ENCODE measurements at regions not wholly inside any gene's neighbourhood (a gene's known extent, or its start where the extent isn't known, plus 50 kb on each side); places are given as distances from the start of the nearest gene placed in this dataset.

GRCh38 chr2:134173338-134174016, 80.4 kb upstream of the MGAT5 start:
- no peaks in the 10 kb centered on the region for H3K9me3 Mint-ChIP-seq
- CTCF ChIA-PET: interaction anchor here (0.6 to 1.4 kb wide), 2 partner anchors 34 to 804 kb away, joined by 4 read pairs; no protein-coding TSS in a partner anchor
- no peak for DNase-seq
- H3K27ac Mint-ChIP-seq: no peak overlapping the region
- no peaks in the 10 kb centered on the region for H3K27me3 Mint-ChIP-seq (ENCODE audit: low read depth)
- H3K4me1 Mint-ChIP-seq (ENCODE audit: low read depth): peaks cover 55% of the 10 kb centered on the region
- peaks cover 4% of the 10 kb centered on the region for H3K36me3 Mint-ChIP-seq (ENCODE audit: low read depth)
- intact Hi-C loops (cut with micrococcal nuclease): loop anchor here (5.0 kb wide), 2 partner anchors 744 to 879 kb away; partner anchors contain the start of genes CCNT2 and RAB3GAP1
- H3K4me3 Mint-ChIP-seq: no peak overlapping the region

- intact Hi-C loops (cut with micrococcal nuclease): loop anchor here (5.0 kb wide), 2 partner anchors 743 to 878 kb away; partner anchors contain the start of genes CCNT2 and RAB3GAP1
- no peaks in the 10 kb centered on the region for H3K27me3 Mint-ChIP-seq (ENCODE audit: low read depth)
- CTCF ChIA-PET: interaction anchor here (1.4 kb wide), 1 partner anchor 33 kb away, joined by 4 read pairs; no protein-coding TSS in a partner anchor
- no peak overlapping the region for H3K27ac Mint-ChIP-seq
- H3K4me3 Mint-ChIP-seq: no peak overlapping the region
- no peak for DNase-seq
- peaks cover 4% of the 10 kb centered on the region for H3K36me3 Mint-ChIP-seq (ENCODE audit: low read depth)
- H3K9me3 Mint-ChIP-seq: no peaks in the 10 kb centered on the region
- H3K4me1 Mint-ChIP-seq (ENCODE audit: low read depth): peaks cover 53% of the 10 kb centered on the region
These were observed 79.2 kb upstream of the MGAT5 start for GRCh38 chr2:134174711-134175110.

GRCh38 chr2:134175834-134176233, 78.0 kb upstream of the MGAT5 start:
- no peak for DNase-seq
- Mint-ChIP-seq H3K27ac (no peak overlapping the region), H3K4me1 (ENCODE audit: low read depth) (peaks cover 52% of the 10 kb centered on the region), H3K36me3 (ENCODE audit: low read depth) (peaks cover 4% of the 10 kb centered on the region), H3K4me3 (no peak overlapping the region), H3K27me3 (ENCODE audit: low read depth) (no peaks in the 10 kb centered on the region), H3K9me3 (no peaks in the 10 kb centered on the region)
- intact Hi-C loops (cut with micrococcal nuclease): no loop called here
- CTCF ChIA-PET: no interaction called here

GRCh38 chr2:134177351-134177931, 76.4 kb upstream of the MGAT5 start:
- H3K27ac Mint-ChIP-seq: no peak overlapping the region

GRCh38 chr2:134178138-134178877, 75.6 kb upstream of the MGAT5 start:
- Mint-ChIP-seq H3K27ac (no peak overlapping the region), H3K27me3 (ENCODE audit: low read depth) (no peaks in the 10 kb centered on the region), H3K36me3 (ENCODE audit: low read depth) (no peaks in the 10 kb centered on the region), H3K4me3 (no peak overlapping the region), H3K4me1 (ENCODE audit: low read depth) (peaks cover 65% of the 10 kb centered on the region), H3K9me3 (no peaks in the 10 kb centered on the region)
- no peak for DNase-seq
- intact Hi-C loops (cut with micrococcal nuclease): loop anchor here (2.0 kb wide), 1 partner anchor 16 kb away; no protein-coding TSS in a partner anchor
- CTCF ChIA-PET: interaction anchor here (0.6 to 1.4 kb wide), 3 partner anchors 9 to 233 kb away, joined by 3 read pairs; no protein-coding TSS in a partner anchor

More at GRCh38 chr2:134177351-134177931, 76.4 kb upstream of the MGAT5 start:
- CTCF ChIA-PET: no interaction called here
- peaks cover 64% of the 10 kb centered on the region for H3K4me1 Mint-ChIP-seq (ENCODE audit: low read depth)
- intact Hi-C loops (cut with micrococcal nuclease): no loop called here
- H3K9me3 Mint-ChIP-seq: no peaks in the 10 kb centered on the region
- H3K27me3 Mint-ChIP-seq (ENCODE audit: low read depth): no peaks in the 10 kb centered on the region
- H3K4me3 Mint-ChIP-seq: no peak overlapping the region
- no peaks in the 10 kb centered on the region for H3K36me3 Mint-ChIP-seq (ENCODE audit: low read depth)
- DNase-seq: no peak

GRCh38 chr2:134181219-134181618, 72.7 kb upstream of the MGAT5 start:
- CTCF ChIA-PET: interaction anchor here (0.7 to 1.4 kb wide), 4 partner anchors 26 to 270 kb away, joined by 3 to 5 read pairs (median 4); no protein-coding TSS in a partner anchor
- intact Hi-C loops (cut with micrococcal nuclease): no loop called here
- Mint-ChIP-seq H3K27me3 (ENCODE audit: low read depth) (no peaks in the 10 kb centered on the region), H3K36me3 (ENCODE audit: low read depth) (peaks cover 6% of the 10 kb centered on the region), H3K4me3 (no peak overlapping the region), H3K4me1 (ENCODE audit: low read depth) (peaks cover 58% of the 10 kb centered on the region), H3K9me3 (no peaks in the 10 kb centered on the region), H3K27ac (no peak overlapping the region)
- DNase-seq: peak; percentile 35

- H3K27ac Mint-ChIP-seq: no peak overlapping the region
- peaks cover 6% of the 10 kb centered on the region for H3K36me3 Mint-ChIP-seq (ENCODE audit: low read depth)
- H3K4me3 Mint-ChIP-seq: no peak overlapping the region
- DNase-seq: no peak
- H3K4me1 Mint-ChIP-seq (ENCODE audit: low read depth): peaks cover 51% of the 10 kb centered on the region
- H3K27me3 Mint-ChIP-seq (ENCODE audit: low read depth): no peaks in the 10 kb centered on the region
- CTCF ChIA-PET: interaction anchor here (0.6 kb wide), 3 partner anchors 32 to 76 kb away, joined by 3 to 4 read pairs (median 3); no protein-coding TSS in a partner anchor
- intact Hi-C loops (cut with micrococcal nuclease): no loop called here
- H3K9me3 Mint-ChIP-seq: no peaks in the 10 kb centered on the region
These were observed 70.2 kb upstream of the MGAT5 start for GRCh38 chr2:134183679-134184078.

GRCh38 chr2:134185639-134186038, 68.2 kb upstream of the MGAT5 start:
- no peak overlapping the region for H3K4me3 Mint-ChIP-seq
- no peaks in the 10 kb centered on the region for H3K27me3 Mint-ChIP-seq (ENCODE audit: low read depth)
- H3K27ac Mint-ChIP-seq: no peak overlapping the region
- CTCF ChIA-PET: interaction anchor here (0.7 kb wide), 1 partner anchor 235 kb away, joined by 3 read pairs; no protein-coding TSS in a partner anchor
- H3K4me1 Mint-ChIP-seq (ENCODE audit: low read depth): peaks cover 45% of the 10 kb centered on the region
- H3K9me3 Mint-ChIP-seq: no peaks in the 10 kb centered on the region
- no peak for DNase-seq
- H3K36me3 Mint-ChIP-seq (ENCODE audit: low read depth): peaks cover 10% of the 10 kb centered on the region
- intact Hi-C loops (cut with micrococcal nuclease): no loop called here

- Mint-ChIP-seq H3K27me3 (ENCODE audit: low read depth) (no peaks in the 10 kb centered on the region), H3K9me3 (peaks cover 4% of the 10 kb centered on the region), H3K27ac (no peak overlapping the region), H3K4me3 (no peak overlapping the region), H3K36me3 (ENCODE audit: low read depth) (peaks cover 19% of the 10 kb centered on the region), H3K4me1 (ENCODE audit: low read depth) (peaks cover 27% of the 10 kb centered on the region)
- intact Hi-C loops (cut with micrococcal nuclease): no loop called here
- CTCF ChIA-PET: interaction anchor here (1.5 kb wide), 1 partner anchor 71 kb away, joined by 4 read pairs; no protein-coding TSS in a partner anchor
- DNase-seq: no peak
These were observed 64.7 kb upstream of the MGAT5 start for GRCh38 chr2:134189009-134189720.

- peaks cover 34% of the 10 kb centered on the region for H3K4me1 Mint-ChIP-seq (ENCODE audit: low read depth)
- CTCF ChIA-PET: no interaction called here
These were observed 63.6 kb upstream of the MGAT5 start for GRCh38 chr2:134190062-134190806.

GRCh38 chr2:134190807-134191203, 63.1 kb upstream of the MGAT5 start:
- no peak for DNase-seq
- H3K4me3 Mint-ChIP-seq: no peak overlapping the region
- H3K27ac Mint-ChIP-seq: no peak overlapping the region
- intact Hi-C loops (cut with micrococcal nuclease): no loop called here
- peaks cover 16% of the 10 kb centered on the region for H3K36me3 Mint-ChIP-seq (ENCODE audit: low read depth)
- H3K27me3 Mint-ChIP-seq (ENCODE audit: low read depth): no peaks in the 10 kb centered on the region
- peaks cover 39% of the 10 kb centered on the region for H3K4me1 Mint-ChIP-seq (ENCODE audit: low read depth)
- H3K9me3 Mint-ChIP-seq: peaks cover 4% of the 10 kb centered on the region
- CTCF ChIA-PET: no interaction called here

More at GRCh38 chr2:134190062-134190806, 63.6 kb upstream of the MGAT5 start:
- intact Hi-C loops (cut with micrococcal nuclease): no loop called here
- no peak for DNase-seq
- Mint-ChIP-seq H3K27me3 (ENCODE audit: low read depth) (no peaks in the 10 kb centered on the region), H3K9me3 (peaks cover 4% of the 10 kb centered on the region), H3K4me3 (no peak overlapping the region), H3K36me3 (ENCODE audit: low read depth) (peaks cover 16% of the 10 kb centered on the region), H3K27ac (no peak overlapping the region)

All from activated naive CD4-positive, alpha-beta T cell treated with anti-CD3 and anti-CD28 coated beads for 36 hours (primary cell).